GM10266 (cell line): ENCODE measurements at regions not wholly inside any gene's neighbourhood (a gene's known extent, or its start where the extent isn't known, plus 50 kb on each side); places are given as distances from the start of the nearest gene placed in this dataset.
A peak's percentile ranks its signal among the peaks of the same experiment; 100 is the strongest.

ENCODE experiments used
- DNase-seq: peaks from one replicate; pipeline ENCODE4 v3.0.0; 2012; ENCODE audit errors: extremely low spot score
- CTCF ChIP-seq: IDR thresholded peaks from 2 replicates; pipeline ENCODE4 v1.5.1; 2012; ENCODE audit warnings: mild to moderate bottlenecking, low read depth; ENCODE audit not compliant: control insufficient read depth, insufficient read depth; ENCODE audit errors: missing control alignments

GRCh38 chr9:73548201-73548600, 396.5 kb downstream of the ANXA1 start:
- DNase-seq = no peak
- no peak for TF ChIP-seq CTCF

DNA sequence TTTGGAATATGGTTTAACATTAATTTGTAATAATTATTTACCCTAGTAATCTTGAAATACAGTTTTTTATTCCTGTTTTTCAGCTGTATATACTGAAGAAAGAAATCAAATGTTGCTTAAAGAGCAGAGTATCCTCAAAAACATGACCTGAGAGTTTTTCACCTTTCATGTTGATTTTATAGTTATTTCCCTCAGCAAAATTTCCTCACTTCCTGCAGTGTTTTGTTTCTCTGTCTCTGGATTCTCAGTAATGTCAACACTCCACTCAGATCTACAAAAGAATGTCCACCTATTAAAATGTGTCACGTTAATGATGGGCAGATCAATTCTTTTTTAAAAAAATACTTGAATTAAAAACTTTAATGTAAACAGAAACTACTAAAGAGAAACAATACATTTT, 398.3 kb downstream of the ANXA1 start:
- no peak for TF ChIP-seq CTCF
- DNase-seq = no peak

DNA sequence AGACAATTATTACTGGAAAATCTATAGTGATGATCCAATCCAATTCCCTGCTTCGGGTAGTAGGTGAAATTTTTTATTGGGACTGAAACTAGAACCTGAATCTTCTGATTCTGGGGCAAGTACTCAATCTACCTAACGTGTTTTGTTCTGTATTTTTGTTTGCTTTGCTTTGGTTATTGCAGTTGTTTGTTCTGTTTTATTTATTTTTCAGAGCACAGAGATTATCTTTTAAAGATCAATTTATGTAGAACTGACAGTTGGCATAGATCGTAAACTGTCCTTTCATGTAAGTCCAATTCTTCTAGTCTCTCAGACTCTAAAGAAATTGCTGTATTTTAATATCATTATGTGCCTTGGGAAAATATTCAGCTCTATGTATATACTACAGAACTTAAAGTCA, 401.6 kb downstream of the ANXA1 start:
- no peak for DNase-seq
- no peak for TF ChIP-seq CTCF

DNA sequence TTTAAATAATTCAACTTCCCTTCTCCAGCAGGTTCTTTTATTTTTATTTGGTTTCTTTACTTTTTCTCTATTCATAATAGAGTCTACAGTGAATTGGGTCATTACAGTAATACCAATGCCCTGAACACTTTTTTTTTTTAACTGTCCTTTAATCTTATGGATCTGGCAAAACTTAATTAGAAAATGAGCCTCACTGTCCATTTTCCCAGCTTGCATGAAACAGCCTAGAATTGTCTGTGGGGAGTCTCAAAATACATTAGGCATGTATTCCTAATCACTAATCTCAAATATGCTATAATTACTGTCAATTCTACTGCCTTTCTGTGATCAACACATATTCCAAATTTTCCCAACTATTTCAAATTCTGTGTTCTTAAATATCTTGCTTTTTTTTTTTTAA, 406.8 kb downstream of the ANXA1 start:
- DNase-seq = no peak
- TF ChIP-seq CTCF = no peak

DNA sequence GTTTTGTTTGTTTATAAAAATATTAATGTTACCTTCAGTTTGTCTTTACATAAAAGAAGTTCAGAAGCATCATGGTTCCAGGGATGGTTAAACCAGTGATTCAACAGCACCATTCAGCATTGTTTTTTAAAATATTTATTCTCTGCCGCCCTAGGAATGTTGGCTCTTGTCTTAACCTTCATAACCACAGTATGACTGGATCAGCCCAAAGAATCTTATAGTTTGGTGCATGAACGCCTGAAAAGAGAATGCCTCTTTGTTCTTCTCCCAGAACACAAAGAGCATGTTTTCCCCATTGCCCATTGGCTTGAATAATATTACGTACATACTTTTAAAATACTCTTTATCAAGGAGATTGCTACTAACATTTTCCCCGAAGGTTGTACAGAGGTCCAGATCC, 413.4 kb downstream of the ANXA1 start:
- no peak for DNase-seq
- TF ChIP-seq CTCF = no peak

GRCh38 chr9:73565833-73566465, 414.3 kb downstream of the ANXA1 start:
- TF ChIP-seq CTCF = peak; percentile 49
- DNase-seq = peak; percentile 3

- no peak for TF ChIP-seq CTCF
- no peak for DNase-seq
Observed at GRCh38 chr9:73566627-73567026, 415.0 kb downstream of the ANXA1 start.
